HG03064 (cell line): ENCODE measurements at regions not wholly inside any gene's neighbourhood (a gene's known extent, or its start where the extent isn't known, plus 50 kb on each side); places are given as distances from the start of the nearest gene placed in this dataset.

Experiments used
- ATAC-seq: cut with Tn5 transposase; IDR thresholded peaks from one replicate; pipeline ENCODE4 v1.9.1; 2021; ENCODE audit warnings: low read depth; ENCODE audit not compliant: unreplicated experiment

- no peak for ATAC-seq
Observed at GRCh38 chr4:62410371-62411003, 1210.4 kb downstream of the ADGRL3 start.

GRCh38 chr4:62408454-62408853 lies 1208.3 kb downstream of the ADGRL3 start:
- ATAC-seq: no peak

GRCh38 chr4:62407534-62407933 lies 1207.4 kb downstream of the ADGRL3 start:
- no peak for ATAC-seq

GRCh38 chr4:62402088-62402806 lies 1202.1 kb downstream of the ADGRL3 start:
- no peak for ATAC-seq

- ATAC-seq: no peak
Observed at GRCh38 chr4:62399242-62399641, 1199.1 kb downstream of the ADGRL3 start.

GRCh38 chr4:62398318-62398717 lies 1198.2 kb downstream of the ADGRL3 start:
- ATAC-seq: no peak

GRCh38 chr4:62394766-62395165 lies 1194.6 kb downstream of the ADGRL3 start:
- no peak for ATAC-seq

- ATAC-seq: no peak
Observed at GRCh38 chr4:62387808-62388207, 1187.7 kb downstream of the ADGRL3 start.

- ATAC-seq: no peak
Observed at GRCh38 chr4:62377700-62378099, 1177.6 kb downstream of the ADGRL3 start.

- no peak for ATAC-seq
Observed at GRCh38 chr4:62377245-62377644, 1177.1 kb downstream of the ADGRL3 start.

- no peak for ATAC-seq
Observed at GRCh38 chr4:62366939-62367338, 1166.8 kb downstream of the ADGRL3 start.

GRCh38 chr4:62360156-62360545 lies 1160.0 kb downstream of the ADGRL3 start:
- no peak for ATAC-seq

- ATAC-seq: no peak
Observed at GRCh38 chr4:62359441-62360155, 1159.5 kb downstream of the ADGRL3 start.

GRCh38 chr4:62344915-62345314 lies 1144.8 kb downstream of the ADGRL3 start:
- no peak for ATAC-seq

- no peak for ATAC-seq
Observed at GRCh38 chr4:62344474-62344873, 1144.3 kb downstream of the ADGRL3 start.

- ATAC-seq: no peak
Observed at GRCh38 chr4:62342346-62342745, 1142.2 kb downstream of the ADGRL3 start.

- no peak for ATAC-seq
Observed at GRCh38 chr4:62328526-62328925, 1128.4 kb downstream of the ADGRL3 start.

- ATAC-seq: no peak
Observed at GRCh38 chr4:62327612-62328297, 1127.6 kb downstream of the ADGRL3 start.

GRCh38 chr4:62324215-62324614 lies 1124.1 kb downstream of the ADGRL3 start:
- no peak for ATAC-seq

GRCh38 chr4:62320612-62321011 lies 1120.5 kb downstream of the ADGRL3 start:
- no peak for ATAC-seq

- no peak for ATAC-seq
Observed at GRCh38 chr4:62302710-62303109, 1102.6 kb downstream of the ADGRL3 start.
